Epithelial cell of esophagus (primary cell): ENCODE measurements at regions not wholly inside any gene's neighbourhood (a gene's known extent, or its start where the extent isn't known, plus 50 kb on each side); places are given as distances from the start of the nearest gene placed in this dataset.

Experiments
- DNase-seq: peaks from one replicate; pipeline ENCODE4 v3.0.0; 2010; ENCODE audit warnings: low read depth
- H3K4me3 ChIP-seq: 2 replicates; pipeline ENCODE4 v1.5.1; 2011; ENCODE audit warnings: mild to moderate bottlenecking, low read length, control low read depth
- TF ChIP-seq, protein P1 (sequence below): IDR thresholded peaks from 2 replicates; pipeline ENCODE4 v1.5.1; 2011; ENCODE audit warnings: low read depth, mild to moderate bottlenecking, low read length, control low read depth, inconsistent platforms; ENCODE audit not compliant: insufficient read depth; ENCODE audit errors: missing control alignments

DNA sequence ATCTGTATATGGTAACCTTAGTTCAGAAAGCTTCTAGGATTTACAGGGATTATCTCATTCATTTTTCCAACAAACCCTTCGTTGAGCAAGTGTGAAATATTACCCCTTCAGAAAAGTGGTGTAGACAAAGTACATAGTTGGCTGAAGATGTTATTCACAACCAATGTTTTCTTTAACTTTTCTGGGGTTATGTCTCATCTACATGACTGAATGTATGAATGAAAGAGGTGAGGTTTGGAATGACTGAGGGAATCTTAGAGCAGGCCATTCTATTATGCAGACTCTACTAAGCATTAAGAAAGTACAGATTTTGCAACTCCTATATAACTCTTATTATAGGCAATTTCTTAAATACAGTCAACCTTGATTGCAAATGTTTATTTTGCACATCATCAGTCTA lies 167.2 kb downstream of the NDFIP2 start:
- H3K4me3 ChIP-seq, result no peak overlapping the region
- TF ChIP-seq, protein P1, sequence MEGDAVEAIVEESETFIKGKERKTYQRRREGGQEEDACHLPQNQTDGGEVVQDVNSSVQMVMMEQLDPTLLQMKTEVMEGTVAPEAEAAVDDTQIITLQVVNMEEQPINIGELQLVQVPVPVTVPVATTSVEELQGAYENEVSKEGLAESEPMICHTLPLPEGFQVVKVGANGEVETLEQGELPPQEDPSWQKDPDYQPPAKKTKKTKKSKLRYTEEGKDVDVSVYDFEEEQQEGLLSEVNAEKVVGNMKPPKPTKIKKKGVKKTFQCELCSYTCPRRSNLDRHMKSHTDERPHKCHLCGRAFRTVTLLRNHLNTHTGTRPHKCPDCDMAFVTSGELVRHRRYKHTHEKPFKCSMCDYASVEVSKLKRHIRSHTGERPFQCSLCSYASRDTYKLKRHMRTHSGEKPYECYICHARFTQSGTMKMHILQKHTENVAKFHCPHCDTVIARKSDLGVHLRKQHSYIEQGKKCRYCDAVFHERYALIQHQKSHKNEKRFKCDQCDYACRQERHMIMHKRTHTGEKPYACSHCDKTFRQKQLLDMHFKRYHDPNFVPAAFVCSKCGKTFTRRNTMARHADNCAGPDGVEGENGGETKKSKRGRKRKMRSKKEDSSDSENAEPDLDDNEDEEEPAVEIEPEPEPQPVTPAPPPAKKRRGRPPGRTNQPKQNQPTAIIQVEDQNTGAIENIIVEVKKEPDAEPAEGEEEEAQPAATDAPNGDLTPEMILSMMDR, result no peak
- peak; percentile 58 for DNase-seq

DNA sequence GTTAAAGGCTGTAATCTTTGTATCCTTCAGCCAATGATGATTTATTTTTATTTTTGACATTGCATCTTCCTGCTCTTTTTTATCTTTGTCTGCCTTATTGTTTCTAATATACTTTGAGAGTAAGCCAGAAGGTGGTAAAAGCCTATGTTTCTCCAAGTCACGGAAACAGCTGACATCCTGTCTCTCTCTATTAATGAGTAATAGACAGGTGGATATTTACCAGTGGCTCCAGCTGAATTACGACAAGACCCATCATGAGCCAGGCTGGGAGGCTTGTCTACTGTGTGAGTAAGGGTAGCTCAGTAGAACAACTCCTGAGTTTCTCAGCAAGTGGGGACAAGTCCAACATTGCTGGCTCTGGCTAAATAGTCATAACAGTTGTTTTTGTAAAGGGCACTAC lies 166.6 kb downstream of the NDFIP2 start:
- peak; percentile 100 for DNase-seq
- H3K4me3 ChIP-seq, result no peak overlapping the region
- TF ChIP-seq, protein P1, result no peak

DNA sequence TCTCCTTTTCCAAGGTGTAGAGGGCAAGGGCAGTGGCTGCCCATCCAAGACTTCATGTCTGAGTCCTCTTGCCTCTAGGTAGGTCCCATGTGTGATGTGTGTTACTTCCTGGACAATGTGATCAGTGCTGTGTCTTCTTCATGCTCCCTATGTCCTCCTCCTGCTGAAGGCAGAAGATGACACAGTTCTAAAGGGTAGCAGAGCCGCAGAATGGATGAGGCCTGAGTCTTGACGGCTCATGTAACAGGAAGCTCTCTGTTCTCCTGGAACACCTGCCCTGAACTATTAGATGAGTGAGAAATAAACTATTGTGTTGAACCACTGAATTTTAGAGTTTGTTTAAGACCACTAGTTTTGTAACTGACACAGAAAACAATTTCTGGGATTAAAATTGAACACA lies 165.9 kb downstream of the NDFIP2 start:
- H3K4me3 ChIP-seq, result no peak overlapping the region
- TF ChIP-seq, protein P1, result no peak
- DNase-seq, result peak; percentile 34

DNA sequence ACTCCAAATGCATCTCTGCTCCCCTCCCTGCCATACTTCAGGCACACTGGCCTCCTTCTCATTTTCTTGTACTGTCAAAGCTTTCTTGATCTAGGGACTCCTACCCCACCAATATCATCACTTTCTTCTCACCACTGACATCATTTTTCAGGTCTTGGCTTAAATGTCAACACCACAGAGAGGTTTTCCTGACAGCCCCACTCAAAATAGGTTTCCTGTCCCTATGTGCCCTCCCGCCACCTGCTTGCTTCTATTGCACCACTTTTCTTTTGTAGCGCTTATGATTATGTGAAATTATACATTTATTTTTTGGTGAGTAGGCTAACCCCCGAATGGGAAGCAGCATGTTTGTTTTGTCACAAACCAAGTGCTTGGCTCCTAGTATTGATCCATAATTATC lies 164.6 kb downstream of the NDFIP2 start:
- no peak for DNase-seq
- TF ChIP-seq, protein P1, result no peak
- H3K4me3 ChIP-seq, result no peak overlapping the region

DNA sequence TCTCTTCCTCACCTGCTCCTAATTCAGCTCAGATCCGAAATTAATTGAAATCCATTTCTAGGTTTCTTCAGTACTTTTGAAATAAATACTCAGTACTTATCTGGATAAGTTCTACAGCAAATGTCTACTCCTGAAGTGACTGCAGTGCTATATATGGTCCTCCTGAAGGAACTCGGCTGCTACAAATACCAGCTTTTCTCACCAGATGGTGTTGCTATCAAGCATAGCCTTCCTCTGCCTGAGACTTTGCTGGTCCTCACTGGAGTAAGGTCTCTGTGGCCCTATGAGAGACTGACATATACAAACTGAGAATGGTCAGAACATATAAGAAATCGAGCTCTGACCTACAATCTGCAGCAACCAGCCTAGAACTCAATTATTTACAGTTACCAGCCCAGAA lies 161.6 kb downstream of the NDFIP2 start:
- no peak overlapping the region for H3K4me3 ChIP-seq
- no peak for DNase-seq
- TF ChIP-seq, protein P1, result no peak

DNA sequence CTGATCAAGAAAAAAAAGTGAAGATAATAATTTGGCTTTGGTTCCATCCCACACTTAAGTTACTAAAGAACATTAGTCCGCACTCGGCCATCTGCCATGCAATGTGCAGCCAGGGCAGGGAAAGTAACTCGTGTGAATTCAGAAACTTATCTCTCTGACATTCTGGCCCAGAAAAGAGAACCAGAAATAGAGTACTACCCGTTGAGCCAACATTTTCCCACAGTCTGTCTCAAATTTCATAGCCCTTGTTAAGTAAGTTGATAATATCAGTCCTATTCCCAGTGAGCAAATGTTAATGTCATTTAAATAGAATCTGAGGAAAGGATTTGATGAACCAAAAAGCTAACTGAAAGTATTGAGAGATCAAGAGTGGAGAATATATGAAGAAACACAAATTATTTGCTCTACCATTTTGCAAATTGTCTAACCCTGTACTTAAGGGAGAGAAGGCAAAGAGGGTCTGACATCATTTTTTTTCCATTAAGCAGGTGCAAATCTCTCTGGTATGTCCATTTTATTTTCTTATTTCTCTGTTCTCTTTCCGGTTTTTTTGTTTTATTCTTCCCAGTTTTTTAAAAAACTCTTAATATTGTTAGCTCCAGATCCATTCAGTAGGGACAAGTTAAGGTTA lies 156.3 kb downstream of the NDFIP2 start:
- TF ChIP-seq, protein P1, result no peak
- DNase-seq, result no peak
- H3K4me3 ChIP-seq, result no peak overlapping the region

DNA sequence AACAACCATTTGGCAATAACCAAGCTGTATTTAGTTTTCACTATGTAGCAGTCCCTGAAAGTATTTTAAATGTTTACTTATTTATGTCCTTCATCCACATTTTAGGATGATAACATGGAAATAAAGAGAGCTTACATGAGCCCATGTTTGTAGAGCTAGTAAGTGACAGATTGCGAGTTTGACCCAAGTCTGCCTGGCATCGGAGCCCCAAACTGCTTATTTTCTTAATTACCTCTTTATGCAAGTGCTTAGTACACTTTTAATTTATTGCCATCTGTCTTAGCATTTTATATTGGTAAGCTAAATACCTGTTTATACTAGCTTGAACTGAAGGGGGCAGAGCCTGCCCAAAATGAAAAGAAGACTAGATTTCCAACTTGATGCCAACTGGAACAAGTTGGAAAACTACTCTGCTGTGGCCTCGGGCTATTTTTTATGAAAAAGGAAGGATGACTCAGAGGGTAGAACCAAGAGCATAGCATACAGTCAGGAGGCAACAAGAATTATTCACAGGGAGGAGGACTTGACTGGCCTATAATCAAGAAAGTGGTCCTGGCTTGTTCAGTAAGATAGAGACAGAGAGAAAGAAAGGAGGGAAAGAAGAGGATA lies 150.2 kb downstream of the NDFIP2 start:
- DNase-seq, result peak; percentile 98
- TF ChIP-seq, protein P1, result peak; percentile 63
- no peak overlapping the region for H3K4me3 ChIP-seq
